ENCODE measurements at regions not wholly inside any gene's neighbourhood (a gene's known extent, or its start where the extent isn't known, plus 50 kb on each side); places are given as distances from the start of the nearest gene placed in this dataset.
"Not testable (repeated sequence)": the region's sequence is repeated elsewhere in the genome, so short reads cannot be mapped to it uniquely, and the experiment has no call there.

- Histone ChIP-seq H3K4me3 (ENCODE audit: low read length in 2 of 2) (no peak overlapping the region), H3K27me3 (ENCODE audit: control insufficient read depth in 1 of 2, insufficient read depth in 2 of 2, low read length in 2 of 2) (no peaks in the 10 kb centered on the region), H3K27ac (ENCODE audit: low read length) (no peak overlapping the region), H3K9ac (ENCODE audit: low read length in 2 of 2) (no peak overlapping the region), H3K36me3 (ENCODE audit: control insufficient read depth in 2 of 2, insufficient read depth in 2 of 2, low read length in 2 of 2) (no peaks in the 10 kb centered on the region), H3K9me3 (ENCODE audit: control insufficient read depth in 2 of 2, low read length in 2 of 2) (no peaks in the 10 kb centered on the region), H3K4me1 (ENCODE audit: control insufficient read depth, insufficient read depth, low read length) (no peaks in the 10 kb centered on the region)
Observed at GRCh38 chr3:102722317-102722716, 287.5 kb downstream of the ZPLD1 start.

DNA sequence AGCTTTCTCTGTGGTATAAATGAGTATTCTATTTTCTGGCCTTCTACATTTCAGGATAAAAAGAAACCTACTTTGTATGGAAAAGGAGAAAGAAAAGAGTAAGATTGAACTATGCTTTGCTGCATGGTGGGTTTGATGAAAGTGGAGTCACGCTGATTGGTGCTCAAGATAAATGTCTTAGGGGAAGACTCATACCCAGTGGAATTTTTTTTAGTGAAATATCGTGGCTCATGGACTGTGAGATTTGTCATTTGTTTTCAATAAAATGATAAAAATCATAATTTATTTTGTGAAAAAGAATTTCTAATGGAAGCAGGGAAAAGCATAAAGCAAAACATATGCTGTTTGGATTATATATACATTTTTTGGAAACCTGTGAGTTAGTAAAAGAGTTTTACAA lies 292.5 kb downstream of the ZPLD1 start:
- no peak overlapping the region for H3K4me3 ChIP-seq (ENCODE audit: low read length in 2 of 2)
- H3K27ac ChIP-seq (ENCODE audit: low read length) = no peak overlapping the region
- no peaks in the 10 kb centered on the region for H3K4me1 ChIP-seq (ENCODE audit: control insufficient read depth, insufficient read depth, low read length)
- H3K9me3 ChIP-seq (ENCODE audit: control insufficient read depth in 2 of 2, low read length in 2 of 2) = no peaks in the 10 kb centered on the region
- no peak overlapping the region for H3K9ac ChIP-seq (ENCODE audit: low read length in 2 of 2)
- no peaks in the 10 kb centered on the region for H3K27me3 ChIP-seq (ENCODE audit: control insufficient read depth in 1 of 2, insufficient read depth in 2 of 2, low read length in 2 of 2)
- no peaks in the 10 kb centered on the region for H3K36me3 ChIP-seq (ENCODE audit: control insufficient read depth in 2 of 2, insufficient read depth in 2 of 2, low read length in 2 of 2)

DNA sequence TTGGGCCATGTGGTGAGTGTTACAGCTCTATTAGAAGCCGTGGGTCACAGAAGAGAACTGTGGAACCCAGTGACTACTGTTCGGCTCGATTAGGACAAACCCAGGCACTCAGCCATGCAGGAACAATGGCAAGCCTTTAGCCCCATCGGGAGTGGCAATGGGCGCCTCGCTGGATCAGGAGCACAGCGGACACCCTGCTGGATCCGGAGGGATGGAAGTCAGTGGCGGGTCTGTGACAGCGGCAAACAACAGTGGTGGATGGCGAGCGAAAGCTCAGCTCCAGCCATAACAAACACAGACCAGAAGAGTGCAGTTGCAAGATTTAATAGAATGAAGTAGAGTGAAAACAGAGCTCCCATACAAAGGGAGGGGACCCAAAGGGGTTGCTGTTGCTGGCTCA lies 297.8 kb downstream of the ZPLD1 start:
- H3K27ac ChIP-seq (ENCODE audit: low read length); H3K4me1 ChIP-seq (ENCODE audit: control insufficient read depth, insufficient read depth, low read length); H3K9ac ChIP-seq (ENCODE audit: low read length in 2 of 2); H3K4me3 ChIP-seq (ENCODE audit: low read length in 2 of 2); H3K9me3 ChIP-seq (ENCODE audit: control insufficient read depth in 2 of 2, low read length in 2 of 2); H3K27me3 ChIP-seq (ENCODE audit: control insufficient read depth in 1 of 2, insufficient read depth in 2 of 2, low read length in 2 of 2); H3K36me3 ChIP-seq (ENCODE audit: control insufficient read depth in 2 of 2, insufficient read depth in 2 of 2, low read length in 2 of 2): not testable (repeated sequence)

DNA sequence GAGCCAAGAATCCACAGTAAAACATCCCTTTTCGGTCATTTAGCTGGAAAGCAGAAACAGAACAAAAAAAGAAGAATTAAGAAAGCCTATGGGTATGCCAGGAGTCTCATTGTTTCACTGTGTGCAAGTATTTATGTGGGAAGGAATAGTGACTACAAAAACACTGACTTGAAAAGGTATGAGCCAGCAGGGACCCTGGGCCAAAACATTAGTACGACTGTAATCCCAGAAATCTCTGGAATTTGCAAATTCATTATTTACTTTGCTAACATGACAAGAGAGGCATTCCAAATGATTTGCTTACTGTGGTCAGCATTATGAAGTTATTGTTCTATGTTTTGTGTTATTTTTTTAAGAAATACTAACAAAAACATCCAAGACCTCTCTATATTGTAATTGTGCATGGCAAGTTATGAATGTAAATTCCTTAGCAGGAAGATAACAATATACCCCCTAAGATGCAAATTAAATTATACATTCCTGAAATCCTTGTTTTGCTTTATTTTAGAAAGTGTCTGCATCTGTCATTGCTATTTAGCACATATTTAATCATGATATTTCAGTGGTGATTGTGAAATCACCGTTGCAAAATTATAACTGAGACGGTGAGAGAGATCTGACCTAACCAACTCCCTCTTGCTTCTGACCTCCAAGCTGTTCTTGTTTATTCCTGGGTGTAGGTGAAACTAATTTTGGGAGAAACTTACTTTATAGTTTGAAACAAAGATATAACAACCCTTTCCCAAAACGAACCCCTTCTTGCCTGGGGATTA lies 299.2 kb downstream of the ZPLD1 start:
- Histone ChIP-seq H3K27ac (ENCODE audit: low read length) (no peak overlapping the region), H3K9ac (ENCODE audit: low read length in 2 of 2) (no peak overlapping the region), H3K9me3 (ENCODE audit: control insufficient read depth in 2 of 2, low read length in 2 of 2) (no peaks in the 10 kb centered on the region), H3K27me3 (ENCODE audit: control insufficient read depth in 1 of 2, insufficient read depth in 2 of 2, low read length in 2 of 2) (no peaks in the 10 kb centered on the region), H3K4me3 (ENCODE audit: low read length in 2 of 2) (no peak overlapping the region), H3K4me1 (ENCODE audit: control insufficient read depth, insufficient read depth, low read length) (no peaks in the 10 kb centered on the region), H3K36me3 (ENCODE audit: control insufficient read depth in 2 of 2, insufficient read depth in 2 of 2, low read length in 2 of 2) (no peaks in the 10 kb centered on the region)

DNA sequence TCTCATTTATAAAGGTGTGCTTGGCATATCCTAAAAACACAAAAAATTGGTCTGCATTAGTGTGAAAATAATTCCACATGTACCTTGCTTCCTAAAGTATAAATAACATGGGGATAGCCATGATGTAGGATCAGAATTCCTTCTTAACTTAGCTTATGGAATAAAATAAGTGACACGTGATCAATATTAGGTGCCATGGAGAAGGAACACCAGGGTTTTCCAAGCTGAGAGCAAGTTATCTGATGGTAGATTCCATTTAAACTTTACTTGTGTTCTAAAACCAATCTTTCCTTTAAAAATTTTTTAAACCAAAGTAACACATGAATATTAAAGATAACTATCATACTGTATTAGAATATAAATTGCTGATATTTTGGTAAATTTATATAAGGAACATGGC lies 300.5 kb downstream of the ZPLD1 start:
- no peaks in the 10 kb centered on the region for H3K36me3 ChIP-seq (ENCODE audit: control insufficient read depth in 2 of 2, insufficient read depth in 2 of 2, low read length in 2 of 2)
- no peak overlapping the region for H3K27ac ChIP-seq (ENCODE audit: low read length)
- H3K4me3 ChIP-seq (ENCODE audit: low read length in 2 of 2) = no peak overlapping the region
- H3K9ac ChIP-seq (ENCODE audit: low read length in 2 of 2) = no peak overlapping the region
- no peaks in the 10 kb centered on the region for H3K4me1 ChIP-seq (ENCODE audit: control insufficient read depth, insufficient read depth, low read length)
- H3K9me3 ChIP-seq (ENCODE audit: control insufficient read depth in 2 of 2, low read length in 2 of 2) = no peaks in the 10 kb centered on the region
- H3K27me3 ChIP-seq (ENCODE audit: control insufficient read depth in 1 of 2, insufficient read depth in 2 of 2, low read length in 2 of 2) = no peaks in the 10 kb centered on the region

DNA sequence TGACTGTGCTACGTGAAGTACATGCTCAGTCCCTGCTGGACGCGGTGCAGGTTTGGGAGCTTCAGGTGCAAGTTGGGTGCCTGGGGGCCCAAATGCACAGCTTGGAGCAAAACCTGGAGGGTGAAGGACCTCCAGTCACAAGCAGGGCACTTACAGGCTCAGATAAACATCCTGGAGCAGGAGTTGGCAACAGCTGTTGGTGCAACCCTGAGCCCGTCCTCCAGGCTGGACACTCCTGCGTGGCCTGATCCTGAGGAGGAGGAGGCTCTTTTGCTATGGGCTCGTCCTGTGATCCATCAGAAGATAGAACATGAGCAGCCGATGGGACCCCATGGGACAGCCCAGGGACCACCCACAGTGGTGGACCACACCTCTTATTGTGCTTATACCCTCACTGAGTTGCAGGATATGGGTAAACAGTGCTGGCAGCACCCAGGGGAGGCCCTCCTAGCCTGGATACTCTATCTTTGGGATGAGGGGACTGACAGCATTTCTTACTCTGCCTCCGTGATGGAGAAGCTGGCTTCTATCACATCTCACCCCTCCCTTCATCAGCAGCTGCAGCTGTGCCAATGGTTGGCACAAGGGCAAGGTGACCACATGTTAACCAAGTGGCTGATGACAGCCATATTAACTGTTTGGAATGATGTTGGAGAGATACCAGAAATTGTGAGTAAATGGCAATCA lies 301.6 kb downstream of the ZPLD1 start:
- no peaks in the 10 kb centered on the region for H3K27me3 ChIP-seq (ENCODE audit: control insufficient read depth in 1 of 2, insufficient read depth in 2 of 2, low read length in 2 of 2)
- no peaks in the 10 kb centered on the region for H3K9me3 ChIP-seq (ENCODE audit: control insufficient read depth in 2 of 2, low read length in 2 of 2)
- no peak overlapping the region for H3K27ac ChIP-seq (ENCODE audit: low read length)
- no peak overlapping the region for H3K4me3 ChIP-seq (ENCODE audit: low read length in 2 of 2)
- H3K36me3 ChIP-seq (ENCODE audit: control insufficient read depth in 2 of 2, insufficient read depth in 2 of 2, low read length in 2 of 2) = no peaks in the 10 kb centered on the region
- no peak overlapping the region for H3K9ac ChIP-seq (ENCODE audit: low read length in 2 of 2)
- no peaks in the 10 kb centered on the region for H3K4me1 ChIP-seq (ENCODE audit: control insufficient read depth, insufficient read depth, low read length)

GRCh38 chr3:102736975-102737304 lies 302.1 kb downstream of the ZPLD1 start:
- no peaks in the 10 kb centered on the region for H3K9me3 ChIP-seq (ENCODE audit: control insufficient read depth in 2 of 2, low read length in 2 of 2)
- no peaks in the 10 kb centered on the region for H3K36me3 ChIP-seq (ENCODE audit: control insufficient read depth in 2 of 2, insufficient read depth in 2 of 2, low read length in 2 of 2)
- H3K27ac ChIP-seq (ENCODE audit: low read length) = no peak overlapping the region
- H3K4me1 ChIP-seq (ENCODE audit: control insufficient read depth, insufficient read depth, low read length) = no peaks in the 10 kb centered on the region
- no peak overlapping the region for H3K9ac ChIP-seq (ENCODE audit: low read length in 2 of 2)
- H3K27me3 ChIP-seq (ENCODE audit: control insufficient read depth in 1 of 2, insufficient read depth in 2 of 2, low read length in 2 of 2) = no peaks in the 10 kb centered on the region
- no peak overlapping the region for H3K4me3 ChIP-seq (ENCODE audit: low read length in 2 of 2)

- H3K4me3 ChIP-seq (ENCODE audit: low read length in 2 of 2) = no peak overlapping the region
- no peaks in the 10 kb centered on the region for H3K36me3 ChIP-seq (ENCODE audit: control insufficient read depth in 2 of 2, insufficient read depth in 2 of 2, low read length in 2 of 2)
- no peaks in the 10 kb centered on the region for H3K9me3 ChIP-seq (ENCODE audit: control insufficient read depth in 2 of 2, low read length in 2 of 2)
- no peaks in the 10 kb centered on the region for H3K27me3 ChIP-seq (ENCODE audit: control insufficient read depth in 1 of 2, insufficient read depth in 2 of 2, low read length in 2 of 2)
- no peak overlapping the region for H3K27ac ChIP-seq (ENCODE audit: low read length)
- no peak overlapping the region for H3K9ac ChIP-seq (ENCODE audit: low read length in 2 of 2)
- H3K4me1 ChIP-seq (ENCODE audit: control insufficient read depth, insufficient read depth, low read length) = no peaks in the 10 kb centered on the region
Observed at GRCh38 chr3:102737353-102737752, 302.5 kb downstream of the ZPLD1 start.

DNA sequence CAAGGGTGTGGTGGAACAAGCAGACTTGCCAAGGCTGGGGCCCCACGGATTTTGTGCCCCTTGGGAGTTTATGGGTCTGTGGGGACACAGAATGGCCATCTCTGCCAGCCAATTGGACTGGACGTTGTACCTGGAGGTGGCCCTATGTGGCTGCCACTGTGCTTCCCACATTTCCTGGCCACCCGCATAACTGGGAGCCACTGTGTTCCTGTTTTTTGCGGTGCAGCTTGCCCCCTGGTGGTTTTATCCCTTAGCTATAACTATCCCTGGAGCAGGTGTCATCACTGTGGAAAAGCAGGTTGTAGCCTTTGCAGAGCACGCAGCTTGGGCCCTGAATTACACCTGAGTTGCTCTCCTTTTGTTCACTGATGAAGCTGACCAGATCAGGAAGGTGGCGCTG lies 306.3 kb downstream of the ZPLD1 start:
- Histone ChIP-seq H3K4me3 (ENCODE audit: low read length in 2 of 2) (no peak overlapping the region), H3K27me3 (ENCODE audit: control insufficient read depth in 1 of 2, insufficient read depth in 2 of 2, low read length in 2 of 2) (no peaks in the 10 kb centered on the region), H3K27ac (ENCODE audit: low read length) (no peak overlapping the region), H3K4me1 (ENCODE audit: control insufficient read depth, insufficient read depth, low read length) (no peaks in the 10 kb centered on the region), H3K9ac (ENCODE audit: low read length in 2 of 2) (no peak overlapping the region), H3K9me3 (ENCODE audit: control insufficient read depth in 2 of 2, low read length in 2 of 2) (no peaks in the 10 kb centered on the region), H3K36me3 (ENCODE audit: control insufficient read depth in 2 of 2, insufficient read depth in 2 of 2, low read length in 2 of 2) (no peaks in the 10 kb centered on the region)

GRCh38 chr3:102741694-102742093 lies 306.9 kb downstream of the ZPLD1 start:
- H3K9me3 ChIP-seq (ENCODE audit: control insufficient read depth in 2 of 2, low read length in 2 of 2) = no peaks in the 10 kb centered on the region
- no peaks in the 10 kb centered on the region for H3K4me1 ChIP-seq (ENCODE audit: control insufficient read depth, insufficient read depth, low read length)
- H3K27me3 ChIP-seq (ENCODE audit: control insufficient read depth in 1 of 2, insufficient read depth in 2 of 2, low read length in 2 of 2) = no peaks in the 10 kb centered on the region
- H3K36me3 ChIP-seq (ENCODE audit: control insufficient read depth in 2 of 2, insufficient read depth in 2 of 2, low read length in 2 of 2) = no peaks in the 10 kb centered on the region
- H3K27ac ChIP-seq (ENCODE audit: low read length) = no peak overlapping the region
- no peak overlapping the region for H3K4me3 ChIP-seq (ENCODE audit: low read length in 2 of 2)
- no peak overlapping the region for H3K9ac ChIP-seq (ENCODE audit: low read length in 2 of 2)

DNA sequence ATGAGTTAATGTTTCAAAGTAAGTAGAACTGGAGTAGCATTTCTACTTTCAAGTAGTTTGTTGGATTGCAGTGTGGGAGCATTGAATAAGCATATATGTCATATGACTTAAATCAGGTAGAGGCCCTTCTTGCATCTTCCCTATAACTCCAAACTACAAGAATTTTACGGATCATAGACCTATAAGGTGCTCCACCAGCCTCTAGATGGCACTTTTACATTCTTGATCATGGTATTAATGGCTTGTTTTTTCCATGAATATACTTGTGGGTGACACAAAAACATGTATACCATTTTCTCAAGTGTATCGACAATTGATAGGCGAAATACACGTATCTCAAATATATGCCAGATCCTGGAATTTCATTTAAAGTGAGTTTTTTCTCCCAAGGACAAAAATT lies 311.1 kb downstream of the ZPLD1 start:
- H3K9ac ChIP-seq (ENCODE audit: low read length in 2 of 2) = no peak overlapping the region
- H3K4me3 ChIP-seq (ENCODE audit: low read length in 2 of 2) = no peak overlapping the region
- H3K4me1 ChIP-seq (ENCODE audit: control insufficient read depth, insufficient read depth, low read length) = no peaks in the 10 kb centered on the region
- no peaks in the 10 kb centered on the region for H3K36me3 ChIP-seq (ENCODE audit: control insufficient read depth in 2 of 2, insufficient read depth in 2 of 2, low read length in 2 of 2)
- H3K27ac ChIP-seq (ENCODE audit: low read length) = no peak overlapping the region
- H3K27me3 ChIP-seq (ENCODE audit: control insufficient read depth in 1 of 2, insufficient read depth in 2 of 2, low read length in 2 of 2) = no peaks in the 10 kb centered on the region
- no peaks in the 10 kb centered on the region for H3K9me3 ChIP-seq (ENCODE audit: control insufficient read depth in 2 of 2, low read length in 2 of 2)
